CD14-positive monocyte (primary cell): ENCODE measurements at regions not wholly inside any gene's neighbourhood (a gene's known extent, or its start where the extent isn't known, plus 50 kb on each side); places are given as distances from the start of the nearest gene placed in this dataset.
"Not testable (repeated sequence)": the region's sequence is repeated elsewhere in the genome, so short reads cannot be mapped to it uniquely, and the experiment has no call there.

Experiments
- DNase-seq, 3 donors: peaks; one replicate each; pipeline ENCODE4 v3.0.0-alpha.2; 2011 to 2022
- H2AFZ ChIP-seq: 2 replicates; pipeline ENCODE4 v1.6.0; 2012; ENCODE audit warnings: mild to moderate bottlenecking, low read depth, low read length, inconsistent platforms; ENCODE audit not compliant: insufficient read depth, poor library complexity, severe bottlenecking
- H3K27ac ChIP-seq, 2 donors: 1 replicate in 1 of 2; 2 replicates in 1 of 2; pipeline ENCODE4 v1.5.1; 2012 to 2013; ENCODE audit warnings: low read length in 2 of 2, control low read depth in 1 of 2, inconsistent platforms in 1 of 2, low read depth in 1 of 2, mild to moderate bottlenecking in 1 of 2
- H3K27me3 ChIP-seq, 2 donors: one replicate each; pipeline versions ENCODE4 v1.6.0 to v1.6.1; 2011 to 2013; ENCODE audit warnings: low read length in 2 of 2; ENCODE audit not compliant: control insufficient read depth in 2 of 2, insufficient read depth in 2 of 2
- H3K36me3 ChIP-seq, 2 donors: replicated peaks in 1 of 2; 1 replicate in 1 of 2; 2 replicates in 1 of 2; pipeline versions ENCODE4 v1.5.1 to v1.6.1; 2012 to 2013; ENCODE audit warnings: low read length in 2 of 2, control low read depth in 1 of 2, inconsistent platforms in 1 of 2, mild to moderate bottlenecking in 1 of 2; ENCODE audit not compliant: insufficient read depth in 2 of 2, control insufficient read depth in 1 of 2
- H3K4me1 ChIP-seq, 2 donors: 1 replicate in 1 of 2; 2 replicates in 1 of 2; pipeline versions ENCODE4 v1.5.1 to v1.6.1; 2012 to 2013; ENCODE audit warnings: low read length in 2 of 2, control low read depth in 1 of 2, inconsistent platforms in 1 of 2, mild to moderate bottlenecking in 1 of 2, moderate library complexity in 1 of 2; ENCODE audit not compliant: insufficient read depth in 2 of 2, control insufficient read depth in 1 of 2
- H3K4me2 ChIP-seq: replicated peaks from 2 replicates; pipeline ENCODE3; 2012; ENCODE audit warnings: low read length, moderate library complexity, mild to moderate bottlenecking; ENCODE audit not compliant: poor library complexity, severe bottlenecking; ENCODE audit errors: extremely low read depth
- H3K4me3 ChIP-seq, 3 experiments: fragments of 200-600 bp in 1 of 3; sonication (generic) in 1 of 3; replicated peaks in 1 of 3; 1 replicate in 2 of 3; 2 replicates in 1 of 3; pipeline ENCODE4 v1.5.1; 2011 to 2013; ENCODE audit warnings: low read length in 3 of 3, mild to moderate bottlenecking in 3 of 3, control low read depth in 2 of 3, low read depth in 2 of 3, inconsistent platforms in 1 of 3, moderate library complexity in 1 of 3
- H3K79me2 ChIP-seq: 2 replicates; pipeline ENCODE4 v1.6.0; 2012; ENCODE audit warnings: mild to moderate bottlenecking, control low read depth, inconsistent platforms, low read length, moderate library complexity; ENCODE audit not compliant: insufficient read depth
- H3K9ac ChIP-seq: 2 replicates; pipeline ENCODE4 v1.6.0; 2017; ENCODE audit warnings: low read length, mild to moderate bottlenecking; ENCODE audit not compliant: insufficient read depth, poor library complexity, severe bottlenecking
- H3K9me3 ChIP-seq, 2 donors: replicated peaks in 1 of 2; 1 replicate in 1 of 2; 2 replicates in 1 of 2; pipeline versions ENCODE4 v1.5.1 to v1.6.1; 2012 to 2013; ENCODE audit warnings: low read length in 2 of 2, control low read depth in 1 of 2; ENCODE audit not compliant: control insufficient read depth in 1 of 2, insufficient read depth in 1 of 2
- H4K20me1 ChIP-seq: 2 replicates; pipeline ENCODE4 v1.6.0; 2012; ENCODE audit warnings: mild to moderate bottlenecking, low read length, control low read depth, moderate library complexity; ENCODE audit not compliant: insufficient read depth
- H3K27ac Mint-ChIP-seq, 7 donors: one replicate each; pipeline ENCODE4 v1.8.0; 2020; ENCODE audit warnings: mild to moderate bottlenecking in 7 of 7, mixed read lengths in 7 of 7, moderate library complexity in 6 of 7, inconsistent platforms in 2 of 7
- H3K27me3 Mint-ChIP-seq, 3 donors: one replicate each; pipeline ENCODE4 v1.8.0; 2021 to 2022; ENCODE audit warnings: low read depth in 3 of 3, mild to moderate bottlenecking in 3 of 3, mixed read lengths in 3 of 3, moderate library complexity in 3 of 3, inconsistent platforms in 1 of 3
- H3K36me3 Mint-ChIP-seq, 2 donors: one replicate each; pipeline ENCODE4 v1.8.0; 2020; ENCODE audit warnings: mixed read lengths in 2 of 2, inconsistent platforms in 1 of 2, mild to moderate bottlenecking in 1 of 2
- H3K4me1 Mint-ChIP-seq: one replicate; pipeline ENCODE4 v1.8.0; 2020; ENCODE audit warnings: mild to moderate bottlenecking, mixed read lengths
- H3K4me3 Mint-ChIP-seq, 2 donors: one replicate each; pipeline ENCODE4 v1.8.0; 2020; ENCODE audit warnings: mild to moderate bottlenecking in 2 of 2, mixed read lengths in 2 of 2, moderate library complexity in 1 of 2
- H3K9me3 Mint-ChIP-seq, 7 donors: one replicate each; pipeline ENCODE4 v1.8.0; 2020 to 2022; ENCODE audit warnings: mixed read lengths in 7 of 7, mild to moderate bottlenecking in 6 of 7, moderate library complexity in 6 of 7, inconsistent platforms in 2 of 7
- CTCF ChIP-seq: fragments of 200-600 bp; IDR thresholded peaks from one replicate; pipeline ENCODE4 v1.8.0; 2022; ENCODE audit warnings: antibody characterized with exemption, mild to moderate bottlenecking
- WGBS: methylation state at CpG from one replicate; pipeline ENCODE4 v1.1.5; 2013; ENCODE audit warnings: missing lambda C conversion rate; ENCODE audit not compliant: insufficient coverage; 5-methylcytosine and 5-hydroxymethylcytosine counted together
- intact Hi-C, 2 donors: fragments of 100-400 bp; cut with micrococcal nuclease; formaldehyde crosslinking; loops; one replicate each; pipeline versions ENCODE4 v1.15.0 to v1.15.1; 2023

GRCh38 chr10:3635211-3635671, 149.8 kb downstream of the KLF6 start:
- H4K20me1 ChIP-seq, result no peaks in the 10 kb centered on the region
- H3K79me2 ChIP-seq, result no peaks in the 10 kb centered on the region
- intact Hi-C loops, result no loop called here
- Mint-ChIP-seq H3K27me3 (peaks cover 6 to 11% (median 7%) of the 10 kb centered on the region in 3 donors), H3K4me3 (no peak overlapping the region), H3K4me1 (no peaks in the 10 kb centered on the region), H3K9me3 (peaks cover 0 to 8% (median 1%) of the 10 kb centered on the region in 7 donors), H3K27ac (no peak overlapping the region), H3K36me3 (no peaks in the 10 kb centered on the region)
- H3K9me3 ChIP-seq, result no peaks in the 10 kb centered on the region
- DNase-seq, result no peak
- no peaks in the 10 kb centered on the region for H3K27me3 ChIP-seq
- H3K4me2 ChIP-seq, result no peak overlapping the region
- no peak overlapping the region for H3K9ac ChIP-seq
- H3K36me3 ChIP-seq, result no peaks in the 10 kb centered on the region
- no peak for TF ChIP-seq CTCF
- H3K4me3 ChIP-seq, result no peak overlapping the region
- no peaks in the 10 kb centered on the region for H3K4me1 ChIP-seq
- no peak overlapping the region for H3K27ac ChIP-seq
- 100% methylated on average over 1 of the region's 5 CpGs for WGBS
- H2AFZ ChIP-seq, result no peak overlapping the region

GRCh38 chr10:3634646-3635045, 150.4 kb downstream of the KLF6 start:
- H3K36me3 Mint-ChIP-seq, H3K4me2 ChIP-seq, intact Hi-C loops, DNase-seq, H3K4me3 ChIP-seq, H3K27me3 ChIP-seq, H3K4me1 ChIP-seq, H3K4me1 Mint-ChIP-seq, H2AFZ ChIP-seq, H3K9me3 Mint-ChIP-seq, H4K20me1 ChIP-seq, H3K36me3 ChIP-seq, H3K9ac ChIP-seq, H3K4me3 Mint-ChIP-seq, H3K9me3 ChIP-seq, H3K27ac Mint-ChIP-seq, H3K27ac ChIP-seq, H3K79me2 ChIP-seq: not testable (repeated sequence)
- peaks cover 6 to 11% (median 7%) of the 10 kb centered on the region in 3 donors for H3K27me3 Mint-ChIP-seq
- no CpG with 5 or more reads among the region's 1 CpG for WGBS
